Fibroblast of villous mesenchyme (primary cell): ENCODE measurements at regions not wholly inside any gene's neighbourhood (a gene's known extent, or its start where the extent isn't known, plus 50 kb on each side); places are given as distances from the start of the nearest gene placed in this dataset.

Experiments used
- DNase-seq: peaks from one replicate; pipeline ENCODE4 v3.0.0-alpha.2; 2010; ENCODE audit warnings: low read depth
- H3K4me3 ChIP-seq: 2 replicates; pipeline ENCODE4 v1.5.1; 2011; ENCODE audit warnings: low read depth, mild to moderate bottlenecking, low read length
- CTCF ChIP-seq: IDR thresholded peaks from 2 replicates; pipeline ENCODE4 v1.5.1; 2012; ENCODE audit warnings: low read depth, mild to moderate bottlenecking, low read length; ENCODE audit not compliant: insufficient read depth

DNA sequence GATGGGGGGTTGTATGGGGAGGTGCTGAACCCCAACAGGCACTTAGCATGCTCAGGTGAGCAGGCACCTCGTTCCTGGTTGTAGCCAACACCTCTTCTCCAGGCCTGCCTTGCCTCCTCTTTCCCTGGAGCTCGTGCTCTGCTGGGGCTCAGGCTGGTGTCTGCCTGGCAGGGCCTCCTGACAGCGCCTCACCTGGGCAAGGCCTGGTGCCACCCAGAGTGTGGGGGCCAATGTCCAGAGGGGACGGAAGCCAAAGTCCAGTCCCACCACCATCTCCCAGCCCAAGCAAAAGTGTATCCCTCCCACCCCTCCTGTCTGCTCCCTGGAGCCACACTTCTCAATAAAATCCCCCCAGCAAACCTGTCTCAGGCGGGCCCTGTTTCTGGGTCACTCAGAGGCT, 304.2 kb upstream of the TNRC6C start:
- H3K4me3 ChIP-seq, result no peak overlapping the region
- TF ChIP-seq CTCF, result no peak

DNA sequence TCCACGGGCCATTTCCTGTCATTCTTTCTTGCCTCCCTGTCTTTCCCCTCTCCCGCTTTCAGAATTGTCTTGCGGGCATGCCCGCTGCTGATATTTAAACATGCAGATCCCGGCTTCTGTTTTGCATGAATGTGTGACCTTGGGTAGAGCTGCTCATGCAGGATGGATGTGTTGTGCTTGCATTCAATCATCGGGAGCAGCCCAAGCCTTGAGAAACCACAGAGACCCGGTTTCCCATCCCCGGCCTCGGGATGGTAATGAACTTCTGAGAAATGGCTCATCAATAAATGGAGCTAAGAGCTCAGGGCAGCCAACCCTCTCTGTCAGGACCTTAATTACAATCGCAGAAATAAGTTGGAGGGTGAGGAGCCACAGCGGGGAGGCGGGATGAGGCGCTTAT, 303.7 kb upstream of the TNRC6C start:
- no peak for TF ChIP-seq CTCF
- H3K4me3 ChIP-seq, result no peak overlapping the region
- no peak for DNase-seq

More for the DNA sequence above, 304.2 kb upstream of the TNRC6C start:
- DNase-seq, result no peak

DNA sequence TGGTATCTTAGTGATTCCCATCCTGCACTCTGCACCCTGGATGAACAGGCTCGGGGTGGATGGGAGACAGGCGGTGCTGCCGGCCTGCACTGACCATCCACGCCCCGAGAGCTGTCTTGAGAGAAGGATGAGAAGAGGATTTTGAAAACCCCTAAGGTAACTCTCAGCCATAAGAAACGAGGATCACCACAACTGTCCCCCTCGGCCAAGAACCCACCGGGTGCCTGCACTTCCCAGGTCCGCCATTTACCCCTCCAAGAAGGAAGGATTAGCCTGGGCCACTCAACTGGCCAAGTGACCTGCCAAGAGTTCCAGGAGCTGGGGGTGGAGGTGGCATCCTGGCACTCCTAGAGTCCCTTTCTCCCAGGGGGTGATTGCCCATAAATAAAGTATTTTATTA, 302.4 kb upstream of the TNRC6C start:
- no peak for DNase-seq
- H3K4me3 ChIP-seq, result no peak overlapping the region
- no peak for TF ChIP-seq CTCF

DNA sequence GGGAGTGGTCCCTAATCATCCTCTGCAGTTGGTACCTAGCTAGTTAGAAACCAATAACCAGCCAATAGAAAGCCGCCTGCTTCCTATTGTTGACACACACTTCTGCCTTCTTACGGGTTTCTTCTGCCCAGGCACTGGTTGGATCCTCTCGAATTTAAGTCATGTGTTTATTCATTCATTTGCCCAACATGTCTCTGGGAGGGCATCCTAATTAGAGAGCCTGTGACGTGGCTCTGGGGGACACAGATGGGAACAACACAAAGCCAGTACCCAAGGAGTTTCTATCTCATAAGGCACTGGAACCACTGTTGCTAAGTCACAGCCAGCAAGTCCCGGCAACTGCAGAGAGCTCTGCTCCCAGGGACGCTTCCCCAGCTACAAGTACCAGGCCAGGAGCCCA, 300.7 kb upstream of the TNRC6C start:
- no peak overlapping the region for H3K4me3 ChIP-seq
- DNase-seq, result no peak
- no peak for TF ChIP-seq CTCF

DNA sequence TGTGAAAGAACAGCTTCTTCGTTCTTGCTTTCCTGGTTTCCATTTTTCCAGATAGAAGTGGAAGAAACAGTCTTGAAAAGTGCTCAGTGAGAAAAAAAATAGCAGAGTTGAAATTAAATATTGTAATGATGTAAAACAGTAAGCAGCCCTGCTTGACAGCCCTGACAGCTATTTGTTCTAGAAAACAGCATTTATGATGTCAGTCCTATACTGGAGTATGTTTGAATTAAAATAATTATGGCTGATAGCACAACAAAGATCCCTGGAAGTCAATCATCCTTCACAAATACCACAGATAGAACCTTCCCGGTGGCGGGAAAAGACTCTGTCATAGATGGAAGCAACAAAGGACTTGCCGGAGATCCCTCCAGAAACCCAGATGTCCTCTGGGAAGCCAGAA, 298.0 kb upstream of the TNRC6C start:
- TF ChIP-seq CTCF, result no peak
- no peak for DNase-seq
- no peak overlapping the region for H3K4me3 ChIP-seq

DNA sequence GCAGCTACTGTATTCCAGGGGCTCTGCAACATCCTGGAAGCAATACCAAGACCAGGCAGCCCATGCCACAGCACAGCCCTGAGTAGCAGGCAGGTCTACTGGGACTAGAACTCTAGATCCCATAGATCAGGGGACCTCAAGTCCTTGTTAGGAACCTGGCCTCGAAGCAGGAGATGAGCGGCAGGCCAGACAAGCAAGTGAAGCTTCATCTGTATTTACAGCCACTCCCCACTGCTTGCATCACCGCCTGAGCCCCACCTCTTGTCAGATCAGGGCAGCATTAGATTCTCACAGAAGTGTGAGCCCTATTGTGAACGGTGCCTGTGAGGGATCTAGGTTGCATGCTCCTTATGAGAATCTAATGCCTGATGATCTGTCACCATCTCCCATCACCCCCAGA, 295.7 kb upstream of the TNRC6C start:
- TF ChIP-seq CTCF, result no peak
- no peak overlapping the region for H3K4me3 ChIP-seq
- DNase-seq, result no peak

- no peak overlapping the region for H3K4me3 ChIP-seq
- TF ChIP-seq CTCF, result no peak
- no peak for DNase-seq
Measured at GRCh38 chr17:77664097-77664729, 294.3 kb upstream of the TNRC6C start.
